ENCODE measurements at regions not wholly inside any gene's neighbourhood (a gene's known extent, or its start where the extent isn't known, plus 50 kb on each side); places are given as distances from the start of the nearest gene placed in this dataset.

- no peaks in the 10 kb centered on the region for H3K36me3 ChIP-seq (replicated peaks; ENCODE audit: low read depth, low read length)
- H3K4me3 ChIP-seq (ENCODE audit: low read length) = no peak overlapping the region
- no peaks in the 10 kb centered on the region for H3K27me3 ChIP-seq (ENCODE audit: low read depth, low read length)
- no peak overlapping the region for H3K9ac ChIP-seq (ENCODE audit: low read length)
- H3K27ac ChIP-seq (ENCODE audit: low read length) = no peak overlapping the region
- no peaks in the 10 kb centered on the region for H3K4me1 ChIP-seq (ENCODE audit: low read length)
- no peaks in the 10 kb centered on the region for H3K79me2 ChIP-seq (ENCODE audit: low read length)
- no peaks in the 10 kb centered on the region for H3K9me3 ChIP-seq (ENCODE audit: insufficient read depth, low read length)
- no peaks in the 10 kb centered on the region for H4K20me1 ChIP-seq (ENCODE audit: insufficient read depth, low read length)
- TF ChIP-seq EZH2phosphoT487 (IDR thresholded peaks at IDR 0.05; ENCODE audit: low read depth) (no peak), CTCF (IDR thresholded peaks at IDR 0.05; ENCODE audit: low read depth, low read length) (peak; percentile 23)
- no peak overlapping the region for H2AFZ ChIP-seq (ENCODE audit: low read depth, low read length)
- H3K4me2 ChIP-seq (ENCODE audit: low read length) = no peak overlapping the region
Observed at GRCh38 chr2:129192117-129192516, 787.3 kb upstream of the RAB6C start.

GRCh38 chr2:129192841-129193253 is 786.6 kb upstream of the RAB6C start:
- Histone ChIP-seq H2AFZ (ENCODE audit: low read depth, low read length) (no peak overlapping the region), H3K9me3 (ENCODE audit: insufficient read depth, low read length) (no peaks in the 10 kb centered on the region), H3K4me2 (ENCODE audit: low read length) (no peak overlapping the region), H4K20me1 (ENCODE audit: insufficient read depth, low read length) (no peaks in the 10 kb centered on the region), H3K27me3 (ENCODE audit: low read depth, low read length) (no peaks in the 10 kb centered on the region), H3K9ac (ENCODE audit: low read length) (no peak overlapping the region), H3K4me3 (ENCODE audit: low read length) (no peak overlapping the region), H3K36me3 (replicated peaks; ENCODE audit: low read depth, low read length) (no peaks in the 10 kb centered on the region), H3K27ac (ENCODE audit: low read length) (no peak overlapping the region), H3K4me1 (ENCODE audit: low read length) (no peaks in the 10 kb centered on the region), H3K79me2 (ENCODE audit: low read length) (no peaks in the 10 kb centered on the region)
- TF ChIP-seq EZH2phosphoT487 (IDR thresholded peaks at IDR 0.05; ENCODE audit: low read depth) (no peak), CTCF (IDR thresholded peaks at IDR 0.05; ENCODE audit: low read depth, low read length) (no peak)

GRCh38 chr2:129193961-129194360 is 785.5 kb upstream of the RAB6C start:
- no peaks in the 10 kb centered on the region for H3K79me2 ChIP-seq (ENCODE audit: low read length)
- H3K9me3 ChIP-seq (ENCODE audit: insufficient read depth, low read length) = no peaks in the 10 kb centered on the region
- no peaks in the 10 kb centered on the region for H3K4me1 ChIP-seq (ENCODE audit: low read length)
- H3K4me3 ChIP-seq (ENCODE audit: low read length) = no peak overlapping the region
- no peak for TF ChIP-seq CTCF (IDR thresholded peaks at IDR 0.05; ENCODE audit: low read depth, low read length)
- TF ChIP-seq EZH2phosphoT487 (IDR thresholded peaks at IDR 0.05; ENCODE audit: low read depth) = no peak
- no peaks in the 10 kb centered on the region for H3K36me3 ChIP-seq (replicated peaks; ENCODE audit: low read depth, low read length)
- H3K4me2 ChIP-seq (ENCODE audit: low read length) = no peak overlapping the region
- H2AFZ ChIP-seq (ENCODE audit: low read depth, low read length) = no peak overlapping the region
- no peak overlapping the region for H3K9ac ChIP-seq (ENCODE audit: low read length)
- H4K20me1 ChIP-seq (ENCODE audit: insufficient read depth, low read length) = no peaks in the 10 kb centered on the region
- H3K27me3 ChIP-seq (ENCODE audit: low read depth, low read length) = no peaks in the 10 kb centered on the region
- H3K27ac ChIP-seq (ENCODE audit: low read length) = no peak overlapping the region

GRCh38 chr2:129199501-129199900 is 780.0 kb upstream of the RAB6C start:
- Histone ChIP-seq H4K20me1 (ENCODE audit: insufficient read depth, low read length) (no peaks in the 10 kb centered on the region), H3K4me3 (ENCODE audit: low read length) (no peak overlapping the region), H3K4me1 (ENCODE audit: low read length) (no peaks in the 10 kb centered on the region), H3K79me2 (ENCODE audit: low read length) (no peaks in the 10 kb centered on the region), H3K27ac (ENCODE audit: low read length) (no peak overlapping the region), H3K9me3 (ENCODE audit: insufficient read depth, low read length) (no peaks in the 10 kb centered on the region), H3K36me3 (replicated peaks; ENCODE audit: low read depth, low read length) (no peaks in the 10 kb centered on the region), H3K4me2 (ENCODE audit: low read length) (no peak overlapping the region), H3K9ac (ENCODE audit: low read length) (no peak overlapping the region), H2AFZ (ENCODE audit: low read depth, low read length) (no peak overlapping the region), H3K27me3 (ENCODE audit: low read depth, low read length) (peaks cover 5% of the 10 kb centered on the region; the same call in 1 of the 2 replicates)
- TF ChIP-seq CTCF (IDR thresholded peaks at IDR 0.05; ENCODE audit: low read depth, low read length) (no peak), EZH2phosphoT487 (IDR thresholded peaks at IDR 0.05; ENCODE audit: low read depth) (no peak)
